Upper lobe of left lung (tissue), 6 donors: ENCODE measurements at regions not wholly inside any gene's neighbourhood (a gene's known extent, or its start where the extent isn't known, plus 50 kb on each side); places are given as distances from the start of the nearest gene placed in this dataset.

Experiments
- ATAC-seq, 2 donors: fragments of 200-7000 bp; cut with Tn5 transposase; one replicate each; pipeline ENCODE4 v1.9.1; 2022; ENCODE audit warnings: mild to moderate bottlenecking in 2 of 2, moderate library complexity in 2 of 2; ENCODE audit not compliant: low FRiP score in 2 of 2
- DNase-seq, 2 donors: peaks; one replicate each; pipeline ENCODE4 v3.0.0-alpha.2; 2019 to 2020
- H3K27ac ChIP-seq, 4 donors: fragments of 200-600 bp; sonication (generic); one replicate each; pipeline ENCODE4 v1.5.1; 2016 to 2019
- H3K27me3 ChIP-seq, 4 donors: fragments of 200-600 bp; sonication (generic); one replicate each; pipeline ENCODE4 v1.5.1; 2017 to 2019
- H3K36me3 ChIP-seq, 4 donors: fragments of 200-600 bp; sonication (generic); one replicate each; pipeline ENCODE4 v1.5.1; 2016 to 2019
- H3K4me1 ChIP-seq, 4 donors: fragments of 200-600 bp; sonication (generic); one replicate each; pipeline ENCODE4 v1.5.1; 2018 to 2019
- H3K4me3 ChIP-seq, 4 donors: fragments of 200-600 bp; sonication (generic); one replicate each; pipeline ENCODE4 v1.5.1; 2017 to 2019; ENCODE audit warnings: mild to moderate bottlenecking in 2 of 4, moderate library complexity in 1 of 4
- H3K9me3 ChIP-seq, 4 donors: fragments of 200-600 bp; sonication (generic); one replicate each; pipeline ENCODE4 v1.5.1; 2018 to 2019
- EP300 ChIP-seq, 4 donors: sonication (generic); formaldehyde crosslinking; IDR thresholded peaks; one replicate each; pipeline ENCODE4 v1.5.1; 2017; ENCODE audit warnings: antibody characterized with exemption in 4 of 4, control low read depth in 2 of 4
- POLR2A ChIP-seq, 4 donors: fragments of 450-650 bp; IDR thresholded peaks; one replicate each; pipeline ENCODE4 v1.5.1; 2016 to 2017; ENCODE audit warnings: antibody characterized with exemption in 4 of 4, mild to moderate bottlenecking in 2 of 4
- POLR2AphosphoS5 ChIP-seq, 2 donors: sonication (generic); formaldehyde crosslinking; IDR thresholded peaks; one replicate each; pipeline ENCODE4 v1.5.1; 2017; ENCODE audit warnings: antibody characterized with exemption in 2 of 2
- WGBS, 2 donors: methylation state at CpG; one replicate each; pipeline ENCODE4 v1.1.5; 2017 to 2018; 5-methylcytosine and 5-hydroxymethylcytosine counted together
- TF ChIP-seq, protein P1 (sequence below), 6 experiments: fragments of 450-650 bp in 4 of 6; fragments of 200-600 bp in 2 of 6; sonication (generic) in 2 of 6; IDR thresholded peaks; one replicate each; pipeline ENCODE4 v1.5.1; 2016 to 2019; ENCODE audit warnings: antibody characterized with exemption in 6 of 6
- donor health status: DM: no; HTN: no; CAD: no; lungs with moderate emphysema.
- donor health status: DM: no; HTN: yes; CAD: no; lungs with severe emphysema.

DNA sequence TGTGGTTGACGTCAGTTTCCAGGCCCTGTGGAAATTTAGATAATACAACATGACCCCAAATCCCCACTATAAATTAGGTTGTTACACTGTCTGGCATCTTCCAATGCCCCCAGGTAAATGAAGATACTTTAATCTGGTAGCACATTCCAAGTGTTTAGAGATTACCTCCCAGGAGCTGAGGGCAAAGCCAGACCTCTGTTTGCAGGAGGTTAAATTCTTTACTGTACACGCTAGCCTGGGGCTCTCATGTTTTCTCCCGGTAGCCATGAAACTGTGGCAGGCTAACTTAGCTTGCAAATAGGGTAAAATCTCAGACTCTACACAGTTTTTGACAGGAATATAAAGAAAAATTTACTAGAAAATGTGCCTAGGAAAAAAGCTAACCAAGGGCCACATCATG lies 450.0 kb downstream of the PDGFC start:
- Histone ChIP-seq H3K4me1 (no peaks in the 10 kb centered on the region), H3K9me3 (no peaks in the 10 kb centered on the region), H3K36me3 (no peaks in the 10 kb centered on the region), H3K27me3 (no peaks in the 10 kb centered on the region), H3K27ac (no peak overlapping the region), H3K4me3 (no peak overlapping the region)
- TF ChIP-seq, protein P1, sequence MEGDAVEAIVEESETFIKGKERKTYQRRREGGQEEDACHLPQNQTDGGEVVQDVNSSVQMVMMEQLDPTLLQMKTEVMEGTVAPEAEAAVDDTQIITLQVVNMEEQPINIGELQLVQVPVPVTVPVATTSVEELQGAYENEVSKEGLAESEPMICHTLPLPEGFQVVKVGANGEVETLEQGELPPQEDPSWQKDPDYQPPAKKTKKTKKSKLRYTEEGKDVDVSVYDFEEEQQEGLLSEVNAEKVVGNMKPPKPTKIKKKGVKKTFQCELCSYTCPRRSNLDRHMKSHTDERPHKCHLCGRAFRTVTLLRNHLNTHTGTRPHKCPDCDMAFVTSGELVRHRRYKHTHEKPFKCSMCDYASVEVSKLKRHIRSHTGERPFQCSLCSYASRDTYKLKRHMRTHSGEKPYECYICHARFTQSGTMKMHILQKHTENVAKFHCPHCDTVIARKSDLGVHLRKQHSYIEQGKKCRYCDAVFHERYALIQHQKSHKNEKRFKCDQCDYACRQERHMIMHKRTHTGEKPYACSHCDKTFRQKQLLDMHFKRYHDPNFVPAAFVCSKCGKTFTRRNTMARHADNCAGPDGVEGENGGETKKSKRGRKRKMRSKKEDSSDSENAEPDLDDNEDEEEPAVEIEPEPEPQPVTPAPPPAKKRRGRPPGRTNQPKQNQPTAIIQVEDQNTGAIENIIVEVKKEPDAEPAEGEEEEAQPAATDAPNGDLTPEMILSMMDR (IDR thresholded peaks at IDR 0.05): no peak
- no peak for TF ChIP-seq EP300 (IDR thresholded peaks at IDR 0.05)
- 87 to 91% methylated on average over 3 of the region's 3 CpGs for WGBS, 2 donors
- DNase-seq (no peak), ATAC-seq (no peak)

DNA sequence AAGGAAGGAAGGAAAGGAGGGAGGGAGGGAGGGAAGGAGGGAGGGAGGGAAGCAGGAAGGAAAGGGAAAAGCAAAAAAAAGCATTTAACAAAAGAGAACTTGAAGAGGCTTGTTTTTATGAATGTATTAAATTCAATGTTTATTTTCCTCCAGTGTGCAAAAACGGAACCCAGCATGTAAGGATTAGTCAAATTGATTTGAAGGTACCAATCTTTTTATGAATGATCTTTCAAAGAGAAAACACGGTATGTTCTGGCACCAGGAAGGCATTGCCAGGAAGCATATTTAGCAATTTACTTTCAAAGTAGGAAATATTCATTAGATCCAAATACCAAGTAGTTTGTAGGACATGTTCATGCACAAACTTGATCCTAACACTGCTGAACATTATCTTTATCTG lies 453.6 kb downstream of the PDGFC start:
- H3K36me3 ChIP-seq: no peaks in the 10 kb centered on the region
- ATAC-seq: no peak
- H3K4me1 ChIP-seq: no peaks in the 10 kb centered on the region
- no peaks in the 10 kb centered on the region for H3K9me3 ChIP-seq
- H3K27ac ChIP-seq: no peak overlapping the region
- WGBS, 2 donors: 66 to 75% methylated on average over 2 of the region's 2 CpGs
- H3K4me3 ChIP-seq: no peak overlapping the region
- DNase-seq: no peak
- TF ChIP-seq EP300 (IDR thresholded peaks at IDR 0.05) (no peak), POLR2AphosphoS5 (IDR thresholded peaks at IDR 0.05) (no peak), POLR2A (IDR thresholded peaks at IDR 0.05) (no peak)
- TF ChIP-seq, protein P1 (IDR thresholded peaks at IDR 0.05): no peak
- H3K27me3 ChIP-seq: no peaks in the 10 kb centered on the region

DNA sequence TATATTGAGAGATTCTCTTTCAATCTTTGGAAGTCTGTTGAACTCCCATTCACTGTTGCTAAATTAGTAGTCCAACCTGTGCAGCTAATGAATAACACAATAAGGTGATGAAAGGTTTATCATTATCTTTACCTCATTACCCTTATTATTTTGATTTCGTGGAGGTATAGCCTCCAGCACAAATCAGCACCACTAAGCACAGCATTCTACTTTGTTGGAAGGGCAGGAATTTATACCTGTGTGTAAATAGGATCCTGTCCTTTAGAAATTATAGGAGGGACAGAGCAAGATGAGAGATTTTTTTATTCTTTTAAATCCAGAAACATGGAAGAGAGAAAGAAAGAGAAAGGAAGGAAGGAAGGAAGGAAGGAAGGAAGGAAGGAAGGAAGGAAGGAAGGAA lies 454.1 kb downstream of the PDGFC start:
- Histone ChIP-seq H3K27me3 (no peaks in the 10 kb centered on the region), H3K36me3 (no peaks in the 10 kb centered on the region), H3K4me1 (no peaks in the 10 kb centered on the region), H3K9me3 (no peaks in the 10 kb centered on the region), H3K27ac (no peak overlapping the region), H3K4me3 (no peak overlapping the region)
- no peak for ATAC-seq
- DNase-seq: no peak
- 21 to 68% methylated on average over 1 of the region's 1 CpG for WGBS, 2 donors
- TF ChIP-seq POLR2A (IDR thresholded peaks at IDR 0.05) (no peak), EP300 (IDR thresholded peaks at IDR 0.05) (no peak), POLR2AphosphoS5 (IDR thresholded peaks at IDR 0.05) (no peak)
- TF ChIP-seq, protein P1 (IDR thresholded peaks at IDR 0.05): no peak

DNA sequence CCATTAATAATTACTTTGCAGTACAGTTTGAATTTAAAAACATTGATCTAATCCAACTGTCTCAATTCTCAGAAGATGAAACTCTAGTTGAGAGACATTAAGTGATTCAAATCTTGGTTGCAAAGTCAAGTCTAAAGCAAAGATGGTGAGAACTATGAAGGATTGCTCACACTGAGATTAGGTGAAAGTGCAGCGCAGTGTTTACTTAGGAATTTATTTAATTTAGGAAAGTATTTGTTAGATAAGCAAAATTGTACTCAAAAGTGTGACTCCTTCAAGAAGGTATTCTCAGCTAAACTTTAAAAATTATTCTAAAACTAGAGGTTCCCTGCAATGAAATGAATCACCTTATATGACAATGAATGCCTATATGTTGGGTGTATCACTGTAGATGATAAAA lies 454.9 kb downstream of the PDGFC start:
- no peaks in the 10 kb centered on the region for H3K36me3 ChIP-seq
- WGBS, 2 donors: 84 to 94% methylated on average over 1 of the region's 1 CpG
- TF ChIP-seq POLR2A (IDR thresholded peaks at IDR 0.05) (no peak), EP300 (IDR thresholded peaks at IDR 0.05) (no peak), POLR2AphosphoS5 (IDR thresholded peaks at IDR 0.05) (no peak)
- TF ChIP-seq, protein P1 (IDR thresholded peaks at IDR 0.05): no peak
- H3K4me3 ChIP-seq: no peak overlapping the region
- H3K4me1 ChIP-seq: no peaks in the 10 kb centered on the region
- no peak for DNase-seq
- H3K27me3 ChIP-seq: no peaks in the 10 kb centered on the region
- no peaks in the 10 kb centered on the region for H3K9me3 ChIP-seq
- no peak for ATAC-seq
- H3K27ac ChIP-seq: no peak overlapping the region

DNA sequence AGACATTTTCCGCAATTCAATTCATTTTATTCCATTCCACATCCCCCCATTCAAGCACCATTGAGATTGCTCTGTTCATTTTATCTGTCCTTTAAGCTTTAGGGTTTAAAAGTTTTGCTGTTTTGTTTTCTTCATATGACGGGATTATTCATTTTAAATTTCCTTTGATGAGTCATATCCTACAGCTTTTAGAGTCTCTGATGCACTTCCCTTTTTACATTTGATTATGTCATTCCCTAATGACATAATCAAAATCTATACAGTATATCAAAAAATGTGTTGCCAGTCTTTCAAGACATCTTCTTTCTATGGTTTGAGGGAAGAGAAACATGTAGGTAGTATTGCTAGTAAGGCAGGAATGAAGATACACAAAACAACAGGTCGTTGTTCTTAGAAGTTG lies 456.3 kb downstream of the PDGFC start:
- no peaks in the 10 kb centered on the region for H3K9me3 ChIP-seq
- 60 to 78% methylated on average over 3 of the region's 3 CpGs for WGBS, 2 donors
- no peaks in the 10 kb centered on the region for H3K4me1 ChIP-seq
- no peak for DNase-seq
- no peaks in the 10 kb centered on the region for H3K27me3 ChIP-seq
- H3K4me3 ChIP-seq: no peak overlapping the region
- H3K36me3 ChIP-seq: no peaks in the 10 kb centered on the region
- TF ChIP-seq, protein P1 (IDR thresholded peaks at IDR 0.05): no peak
- no peak for TF ChIP-seq POLR2A (IDR thresholded peaks at IDR 0.05)
- TF ChIP-seq POLR2AphosphoS5 (IDR thresholded peaks at IDR 0.05): no peak
- TF ChIP-seq EP300 (IDR thresholded peaks at IDR 0.05): no peak
- no peak overlapping the region for H3K27ac ChIP-seq
- ATAC-seq: no peak
